Peyer's patch (tissue), 4 donors: ENCODE measurements at regions not wholly inside any gene's neighbourhood (a gene's known extent, or its start where the extent isn't known, plus 50 kb on each side); places are given as distances from the start of the nearest gene placed in this dataset.

Experiments used
- CTCF ChIP-seq, 6 experiments: fragments of 450-650 bp in 4 of 6; fragments of 200-600 bp in 2 of 6; sonication (generic) in 1 of 6; IDR thresholded peaks; one replicate each; pipeline ENCODE4 v1.5.1; 2017 to 2019; ENCODE audit warnings: antibody characterized with exemption in 6 of 6, mild to moderate bottlenecking in 3 of 6, moderate library complexity in 1 of 6
- POLR2A ChIP-seq, 2 donors: fragments of 450-650 bp; IDR thresholded peaks; one replicate each; pipeline ENCODE4 v1.5.1; 2017; ENCODE audit warnings: antibody characterized with exemption in 2 of 2, mild to moderate bottlenecking in 2 of 2, moderate library complexity in 2 of 2

GRCh38 chr15:81812456-81812855 lies 233.4 kb downstream of the MEX3B start:
- TF ChIP-seq CTCF (IDR thresholded peaks at IDR 0.05) = no peak
- no peak for TF ChIP-seq POLR2A (IDR thresholded peaks at IDR 0.05)
